Hypothalamus (tissue), 51 donors: ENCODE measurements at regions not wholly inside any gene's neighbourhood (a gene's known extent, or its start where the extent isn't known, plus 50 kb on each side); places are given as distances from the start of the nearest gene placed in this dataset.
"Not testable (repeated sequence)": the region's sequence is repeated elsewhere in the genome, so short reads cannot be mapped to it uniquely, and the experiment has no call there.

Experiments
- DNase-seq, 51 donors: peaks; one replicate each; lab custom pipeline; 2025; lab: John Stamatoyannopoulos, UW

DNA sequence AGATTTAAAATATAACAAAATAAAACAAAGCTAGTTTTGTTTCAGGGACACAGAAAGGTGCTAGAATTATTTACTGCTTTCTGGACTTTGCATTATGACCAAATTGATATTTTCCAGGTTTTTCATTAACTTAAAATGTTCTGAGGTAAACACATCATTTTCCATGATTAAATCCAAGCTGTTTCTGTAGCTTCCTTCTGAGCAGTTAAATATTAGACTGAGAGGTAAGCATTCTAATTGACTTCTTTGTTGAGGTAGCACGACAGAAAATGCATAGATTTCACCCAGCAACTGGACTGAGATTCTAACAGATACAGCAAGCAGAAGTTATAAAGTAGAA lies 98.3 kb downstream of the BMP4 start:
- DNase-seq: no peak

- DNase-seq: no peak
These were observed 98.8 kb downstream of the BMP4 start for GRCh38 chr14:53857625-53858344.

- DNase-seq: no peak
These were observed 101.1 kb downstream of the BMP4 start for GRCh38 chr14:53855574-53855973.

DNA sequence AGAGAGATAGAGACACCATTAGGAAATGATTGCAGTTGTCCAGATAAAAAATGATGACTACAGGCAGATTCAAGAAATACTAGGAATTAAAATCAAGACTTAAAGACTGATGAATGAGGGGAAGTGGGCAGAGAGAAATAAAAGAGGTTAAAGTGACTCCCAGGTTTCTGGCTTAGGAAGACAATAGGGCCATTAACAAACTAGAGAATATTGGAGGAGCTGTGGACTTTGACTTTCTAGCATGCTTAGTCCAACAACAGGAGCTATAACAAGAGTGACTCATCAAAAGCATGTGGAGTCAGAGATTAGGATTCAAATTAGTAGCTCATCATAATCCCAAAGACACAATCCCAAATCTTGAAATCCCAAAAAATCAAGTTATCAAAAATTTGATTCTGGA lies 101.5 kb downstream of the BMP4 start:
- DNase-seq: no peak

DNA sequence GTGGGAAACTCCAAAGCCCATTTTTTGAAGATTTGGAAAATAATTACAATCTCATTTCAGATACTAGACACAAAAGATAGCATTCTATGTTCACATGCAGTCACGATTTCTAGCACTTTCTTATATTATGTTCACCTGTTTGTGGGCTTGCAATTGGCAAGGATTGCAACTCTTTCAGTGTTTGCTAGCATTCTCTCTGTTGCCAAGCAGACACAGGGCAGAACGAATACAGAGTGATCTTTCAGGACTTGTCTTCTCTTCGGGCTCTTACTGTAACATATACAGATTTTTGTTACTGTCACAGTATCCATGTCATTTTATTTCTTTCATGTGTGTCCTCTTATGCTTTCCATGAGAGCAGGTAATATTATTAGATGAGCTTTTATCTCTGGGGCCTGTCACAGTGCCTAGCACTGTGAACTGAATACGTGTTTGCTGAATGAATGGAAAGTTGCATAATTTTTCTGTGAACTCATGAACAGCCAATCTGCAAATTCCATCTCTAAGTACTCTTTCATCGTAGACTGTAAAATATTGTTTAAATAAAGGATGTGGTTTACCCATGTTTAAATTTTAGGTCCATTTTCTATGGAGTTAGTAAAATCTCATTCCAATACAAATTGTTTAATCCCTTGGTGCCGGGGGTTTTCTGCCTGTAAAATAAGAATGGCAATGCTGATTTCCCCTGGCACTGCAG lies 105.1 kb downstream of the BMP4 start:
- DNase-seq: no peak

DNA sequence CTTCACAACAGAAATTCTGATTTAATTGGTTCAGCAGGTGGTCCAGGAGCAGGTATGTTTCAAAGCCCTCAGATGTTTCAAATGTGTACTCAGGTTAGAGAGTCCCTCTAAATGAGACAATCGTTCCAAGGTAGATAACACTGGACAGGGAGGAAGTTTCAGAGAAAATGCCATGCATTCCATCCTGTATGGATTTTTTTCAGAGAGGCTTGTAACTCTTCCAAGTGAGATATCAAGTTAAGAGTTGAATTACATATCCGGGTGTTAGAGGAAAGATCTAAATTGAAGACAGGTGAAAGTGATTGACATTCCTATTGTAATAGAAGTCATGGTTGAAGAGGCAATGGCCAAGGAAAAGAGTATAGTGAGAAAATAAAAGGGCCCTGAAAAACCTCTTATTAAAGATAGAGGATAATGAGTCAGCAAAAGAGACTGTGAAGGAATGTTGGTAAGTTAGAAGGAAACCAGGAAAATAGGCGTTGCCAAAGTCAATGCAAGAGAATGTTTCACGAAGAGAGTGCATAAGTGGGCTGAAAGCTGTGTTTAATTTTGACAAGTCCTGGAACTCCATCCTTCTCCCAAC lies 105.8 kb downstream of the BMP4 start:
- no peak for DNase-seq

- DNase-seq: no peak
These were observed 107.1 kb downstream of the BMP4 start for GRCh38 chr14:53849549-53849948.

DNA sequence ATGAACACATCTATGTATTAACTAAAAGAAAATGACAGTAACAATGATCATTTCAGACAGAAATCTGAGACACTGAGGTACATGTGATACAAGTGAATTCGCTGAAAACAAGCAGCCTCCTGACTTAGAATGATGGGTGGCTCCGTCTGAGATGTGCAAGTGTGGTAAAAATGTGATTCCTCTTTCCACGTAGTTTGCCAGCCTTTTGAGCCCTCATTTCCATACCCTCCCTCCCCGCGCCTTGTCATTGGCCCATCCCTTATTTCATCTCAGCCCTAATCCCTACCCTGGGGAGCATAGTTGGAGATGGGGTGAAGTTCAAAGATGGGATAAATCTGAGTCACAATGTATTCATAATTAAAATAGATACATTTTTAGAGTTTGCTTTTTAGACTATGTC lies 107.8 kb downstream of the BMP4 start:
- DNase-seq: no peak

DNA sequence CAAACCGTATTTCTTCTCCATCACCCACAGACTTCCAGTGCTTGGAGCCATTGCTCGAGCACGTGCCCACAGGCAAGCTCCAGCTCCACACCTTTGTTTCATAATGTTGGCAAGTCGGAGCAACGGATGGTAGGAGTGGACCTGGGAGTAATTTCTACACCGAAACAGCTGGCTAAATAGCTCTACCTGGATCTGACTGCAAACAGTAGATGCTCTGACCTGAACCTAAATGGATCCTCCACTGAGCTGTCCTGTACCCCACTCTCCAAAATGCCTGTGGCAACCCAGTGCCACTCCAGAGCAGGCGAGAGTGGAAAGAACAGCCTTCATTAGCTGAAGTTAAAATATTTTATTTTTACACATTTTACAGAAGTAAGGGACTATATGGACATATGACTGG lies 108.7 kb downstream of the BMP4 start:
- no peak for DNase-seq

DNA sequence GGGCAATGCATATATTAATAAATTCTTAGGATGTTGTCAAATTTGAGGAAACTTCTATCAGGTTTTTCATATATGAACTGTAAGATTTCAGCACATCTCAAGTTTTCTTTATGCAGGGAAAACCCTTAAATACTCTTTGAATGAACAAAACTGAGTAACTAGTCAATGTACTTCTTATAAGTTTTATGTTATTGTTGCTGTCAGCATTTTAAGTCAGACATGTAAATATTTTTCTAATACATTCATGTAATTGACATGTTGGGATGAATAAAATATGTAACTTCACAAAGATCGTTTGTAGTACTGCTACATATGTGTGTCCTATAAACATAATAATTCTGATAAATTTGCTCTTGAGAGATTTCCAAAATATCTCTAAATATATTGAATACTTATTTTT lies 109.6 kb downstream of the BMP4 start:
- no peak for DNase-seq

DNA sequence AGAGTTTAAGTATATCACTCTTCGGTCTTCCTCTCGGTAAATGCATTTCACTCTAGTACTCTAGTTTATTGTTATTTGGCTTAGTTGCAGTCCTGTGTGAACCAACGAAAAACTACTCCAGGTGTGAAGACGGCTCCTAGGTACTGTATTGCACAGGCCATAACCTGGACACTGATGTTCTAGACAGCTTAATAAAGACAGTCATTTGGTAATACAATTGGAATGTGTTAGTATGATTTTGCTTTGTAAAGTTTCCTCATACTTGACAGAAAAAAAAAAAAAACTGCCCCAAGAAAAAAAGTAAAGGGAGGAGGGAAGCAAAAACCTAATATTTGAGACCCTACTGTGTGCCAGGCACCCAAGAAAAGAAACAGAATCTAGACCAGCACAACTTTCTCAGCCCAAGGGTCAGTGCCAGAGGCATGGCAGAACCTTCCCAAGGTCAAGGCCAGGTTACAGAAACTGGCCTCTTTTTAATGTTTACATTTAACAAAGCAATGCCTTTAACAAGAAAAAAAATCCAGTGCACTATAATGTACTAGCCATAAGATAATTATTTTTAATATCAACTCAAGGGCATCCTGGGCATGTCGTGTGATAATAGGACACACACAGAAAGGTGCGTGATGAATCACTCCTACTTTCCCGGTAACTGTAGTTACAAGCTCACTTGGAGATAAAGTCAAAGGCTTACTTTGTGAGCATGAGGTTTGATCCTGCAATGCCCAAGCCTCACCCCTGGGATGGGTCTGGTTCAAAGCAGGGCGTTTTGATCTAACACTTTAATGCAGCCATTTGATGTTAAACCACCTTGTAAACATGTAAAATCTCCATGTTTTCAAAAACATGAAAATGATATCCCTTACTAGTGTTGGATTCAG lies 110.6 kb downstream of the BMP4 start:
- DNase-seq: no peak

- no peak for DNase-seq
These were observed 113.7 kb downstream of the BMP4 start for GRCh38 chr14:53842938-53843337.

DNA sequence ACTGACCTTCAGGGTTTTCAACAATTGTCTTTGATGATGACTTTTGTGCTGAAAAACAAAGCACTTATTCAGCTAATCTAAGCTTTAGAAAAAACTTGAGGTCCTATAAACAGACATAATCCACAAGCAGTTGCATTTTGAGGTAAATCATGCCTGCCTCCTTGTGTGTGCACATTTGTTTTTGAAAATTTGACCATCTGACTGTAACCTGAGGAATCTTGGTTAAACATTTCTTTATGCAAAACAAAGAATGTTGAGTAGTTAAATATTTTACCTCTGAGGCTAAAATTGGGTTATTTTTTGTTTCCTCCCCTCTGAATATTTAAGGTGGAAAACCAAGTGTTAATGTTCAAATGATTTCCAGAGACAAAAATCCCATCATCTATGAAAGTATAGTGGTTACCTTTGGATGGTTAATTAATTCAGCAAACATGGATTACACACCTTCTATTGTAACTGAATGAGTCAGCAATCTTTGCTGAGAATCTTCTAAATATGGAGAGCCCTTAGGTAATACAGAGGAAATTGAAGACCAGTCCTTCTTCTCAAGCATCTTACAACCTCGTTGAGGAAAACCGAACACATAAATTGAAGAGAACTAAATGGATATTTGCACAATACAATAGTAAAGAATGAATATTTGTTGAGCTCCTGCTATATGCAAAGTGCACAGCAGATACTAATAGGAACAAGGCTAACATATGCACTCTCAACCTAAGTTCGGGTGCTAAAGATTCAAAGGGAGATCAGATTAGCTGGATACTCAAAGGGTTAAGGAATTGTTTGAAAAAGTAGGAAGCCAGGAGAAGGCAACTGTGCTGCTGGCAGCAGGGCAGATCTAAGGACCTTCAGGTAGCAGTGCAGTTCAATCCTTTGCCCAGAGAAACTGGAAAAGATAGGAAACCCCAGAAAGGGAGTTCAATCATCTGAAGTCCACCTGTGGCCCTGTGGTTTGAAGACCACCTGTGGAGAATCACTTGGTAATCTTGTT lies 115.2 kb downstream of the BMP4 start:
- no peak for DNase-seq

DNA sequence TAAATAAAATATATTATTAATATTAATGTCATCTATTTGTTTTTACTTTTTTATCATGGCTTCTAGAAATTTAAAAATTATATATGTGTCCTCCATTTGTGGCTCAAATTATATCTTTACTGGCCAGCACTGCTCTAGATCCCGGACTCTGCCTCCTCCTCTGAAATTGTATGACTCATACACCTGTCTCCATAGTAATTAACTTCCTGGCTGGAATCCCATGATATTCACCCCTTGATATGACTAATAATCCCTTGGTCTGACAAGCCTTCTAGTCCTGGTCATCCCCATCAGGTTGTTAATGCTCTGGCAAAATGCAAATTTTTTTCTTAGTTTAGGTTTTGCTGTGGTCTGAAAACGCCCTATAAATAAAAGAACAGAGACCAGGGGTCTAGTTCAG lies 116.2 kb downstream of the BMP4 start:
- no peak for DNase-seq

DNA sequence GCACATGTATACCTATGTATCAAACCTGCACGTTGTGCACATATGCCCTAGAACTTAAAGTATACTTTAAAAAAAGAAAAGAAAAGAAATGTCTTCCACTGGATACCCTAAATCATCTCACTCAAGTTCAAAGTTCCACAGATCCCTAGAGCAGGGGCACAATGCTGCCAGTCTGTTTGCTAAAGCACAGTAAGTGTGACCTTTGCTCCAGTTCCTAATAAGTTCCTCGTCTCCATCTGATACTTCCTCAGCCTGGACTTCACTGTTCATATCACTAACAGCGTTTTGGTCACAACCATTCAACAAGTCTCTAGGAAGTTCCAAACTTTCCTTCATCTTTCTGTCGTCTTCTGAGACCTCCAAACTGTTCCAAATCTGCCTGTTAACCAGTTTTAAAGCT lies 118.3 kb downstream of the BMP4 start:
- DNase-seq: no peak

GRCh38 chr14:53837656-53838055 lies 119.0 kb downstream of the BMP4 start:
- not testable (repeated sequence) for DNase-seq

DNA sequence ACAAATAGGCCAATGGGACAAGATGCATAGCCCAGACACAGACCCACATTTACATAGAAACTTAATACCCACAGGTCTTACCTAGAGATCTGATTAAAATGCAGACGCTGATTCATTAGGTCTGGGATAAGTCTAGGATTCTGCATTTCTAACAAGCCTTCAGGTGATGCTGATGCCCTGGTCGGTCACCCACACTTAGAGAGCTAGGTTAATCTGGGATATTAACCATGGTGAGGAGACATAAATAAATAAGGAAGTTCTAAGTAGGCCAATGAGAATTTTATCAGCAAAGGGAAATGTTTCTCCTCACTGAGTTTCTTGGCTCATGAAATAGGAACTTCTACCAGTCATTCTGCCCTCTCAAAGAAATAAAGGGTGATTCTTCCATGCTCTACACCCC lies 120.1 kb downstream of the BMP4 start:
- DNase-seq: no peak

DNA sequence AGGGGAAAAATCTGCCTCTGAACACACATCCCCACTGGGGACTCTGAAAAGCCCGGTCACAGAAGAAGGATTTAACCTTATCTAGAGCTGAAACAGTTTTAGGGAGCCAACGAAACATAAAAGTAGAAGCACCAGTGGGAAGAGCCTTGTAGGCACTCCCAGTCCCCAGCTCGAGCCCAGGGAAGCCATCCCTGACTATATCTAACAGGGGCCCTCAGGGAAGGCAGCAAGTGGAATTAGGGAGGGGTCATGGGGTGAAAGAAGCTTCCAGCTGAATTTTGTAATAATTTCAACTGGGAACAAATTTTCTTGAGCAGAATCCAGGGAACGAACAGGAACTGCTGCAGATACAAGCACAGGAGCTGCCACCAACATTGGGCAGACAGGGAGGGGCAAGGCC lies 127.8 kb downstream of the BMP4 start:
- no peak for DNase-seq

DNA sequence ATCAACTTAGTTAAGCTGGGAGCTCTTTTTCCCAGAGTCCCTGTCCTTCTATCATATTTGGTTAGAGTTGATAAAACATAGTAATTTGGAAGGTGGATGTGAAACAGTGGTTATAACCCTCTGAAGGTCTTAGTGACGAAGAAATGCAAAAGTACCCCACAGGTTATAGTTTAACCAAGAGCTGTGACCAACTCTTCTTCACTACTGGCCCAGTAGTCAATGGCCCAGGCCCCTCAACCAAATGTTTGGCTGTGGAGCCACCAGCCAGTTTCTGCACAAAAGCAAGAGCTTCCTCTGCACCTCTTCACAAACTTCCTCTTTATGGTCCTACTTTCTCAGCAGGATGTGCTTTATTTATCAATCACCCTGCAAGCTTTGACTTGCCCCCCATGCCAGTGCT lies 132.6 kb downstream of the BMP4 start:
- no peak for DNase-seq

GRCh38 chr14:53814392-53814791 lies 142.2 kb downstream of the BMP4 start:
- no peak for DNase-seq
